ENCODE measurements at regions not wholly inside any gene's neighbourhood (a gene's known extent, or its start where the extent isn't known, plus 50 kb on each side); places are given as distances from the start of the nearest gene placed in this dataset.

DNA sequence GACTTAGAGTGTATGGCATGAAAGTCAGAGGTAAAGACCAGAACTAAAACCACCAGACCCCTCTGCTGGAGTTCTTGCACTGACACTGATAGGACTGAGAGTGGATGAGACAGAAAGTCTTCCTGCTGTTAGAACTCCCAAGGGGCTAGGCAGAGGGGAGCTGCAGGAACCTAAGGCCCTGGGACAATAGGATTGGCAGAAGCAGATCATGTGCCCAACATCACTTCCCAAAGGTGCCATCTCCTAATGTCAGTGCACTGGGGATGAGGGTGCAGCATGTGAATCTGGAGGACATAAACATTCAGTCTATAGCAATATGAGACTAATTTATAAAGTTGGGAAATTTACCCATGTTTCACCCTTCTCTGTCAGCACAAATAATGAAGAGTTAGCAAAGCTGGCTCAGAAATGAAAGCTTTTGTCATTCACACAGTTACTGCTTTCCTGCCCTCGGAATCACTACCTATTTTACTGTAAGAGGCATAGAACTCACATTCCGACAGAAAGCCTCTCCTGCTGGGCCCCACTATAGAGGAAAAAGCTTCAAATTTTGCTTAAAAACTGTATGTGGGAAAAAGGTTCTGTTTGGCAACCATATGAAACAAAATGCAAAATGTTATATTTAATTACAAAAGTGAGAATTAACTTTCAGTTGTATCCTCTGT is 49.9 kb upstream of the SSX2IP start:
- Mint-ChIP-seq H3K36me3 (ENCODE audit: low read depth) (no peaks in the 10 kb centered on the region), H3K4me1 (ENCODE audit: low read depth) (no peaks in the 10 kb centered on the region), H3K27ac (ENCODE audit: unreplicated experiment) (no peak overlapping the region), H3K27me3 (ENCODE audit: low read depth) (peaks cover 6% of the 10 kb centered on the region), H3K4me3 (ENCODE audit: unreplicated experiment) (no peak overlapping the region), H3K9me3 (ENCODE audit: low read depth) (no peaks in the 10 kb centered on the region)
- TF ChIP-seq, protein P1, sequence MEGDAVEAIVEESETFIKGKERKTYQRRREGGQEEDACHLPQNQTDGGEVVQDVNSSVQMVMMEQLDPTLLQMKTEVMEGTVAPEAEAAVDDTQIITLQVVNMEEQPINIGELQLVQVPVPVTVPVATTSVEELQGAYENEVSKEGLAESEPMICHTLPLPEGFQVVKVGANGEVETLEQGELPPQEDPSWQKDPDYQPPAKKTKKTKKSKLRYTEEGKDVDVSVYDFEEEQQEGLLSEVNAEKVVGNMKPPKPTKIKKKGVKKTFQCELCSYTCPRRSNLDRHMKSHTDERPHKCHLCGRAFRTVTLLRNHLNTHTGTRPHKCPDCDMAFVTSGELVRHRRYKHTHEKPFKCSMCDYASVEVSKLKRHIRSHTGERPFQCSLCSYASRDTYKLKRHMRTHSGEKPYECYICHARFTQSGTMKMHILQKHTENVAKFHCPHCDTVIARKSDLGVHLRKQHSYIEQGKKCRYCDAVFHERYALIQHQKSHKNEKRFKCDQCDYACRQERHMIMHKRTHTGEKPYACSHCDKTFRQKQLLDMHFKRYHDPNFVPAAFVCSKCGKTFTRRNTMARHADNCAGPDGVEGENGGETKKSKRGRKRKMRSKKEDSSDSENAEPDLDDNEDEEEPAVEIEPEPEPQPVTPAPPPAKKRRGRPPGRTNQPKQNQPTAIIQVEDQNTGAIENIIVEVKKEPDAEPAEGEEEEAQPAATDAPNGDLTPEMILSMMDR (IDR thresholded peaks at IDR 0.05), result no peak
- no peak for DNase-seq (ENCODE audit: low spot score)

All from chondrocyte (in vitro differentiated cells).